CD4-positive, alpha-beta memory T cell (primary cell): ENCODE measurements at regions not wholly inside any gene's neighbourhood (a gene's known extent, or its start where the extent isn't known, plus 50 kb on each side); places are given as distances from the start of the nearest gene placed in this dataset.

Experiments used
- CTCF ChIA-PET: fragments of 350-600 bp; sonication (Branson Sonifier 250); formaldehyde crosslinking; loops from one replicate; lab custom pipeline; 2021; ENCODE audit warnings: inconsistent platforms; ENCODE audit not compliant: partially characterized antibody; lab: Charles Lee
- POLR2A ChIA-PET: fragments of 350-600 bp; sonication (Branson Sonifier 250); formaldehyde crosslinking; loops from one replicate; lab custom pipeline; 2021; ENCODE audit not compliant: partially characterized antibody; lab: Charles Lee
- DNase-seq, 5 donors: peaks; one replicate each; pipeline versions ENCODE4 v3.0.0 to v3.0.0-alpha.2; 2020 to 2022; ENCODE audit warnings: mixed read lengths in 1 of 5
- H3K27ac ChIP-seq: one replicate; pipeline ENCODE4 v1.7.0; 2013; ENCODE audit warnings: low read depth, low read length
- H3K27me3 ChIP-seq: 2 replicates; pipeline ENCODE4 v1.7.0; 2013; ENCODE audit warnings: mild to moderate bottlenecking, low read length, moderate library complexity; ENCODE audit not compliant: insufficient read depth
- H3K36me3 ChIP-seq: 2 replicates; pipeline ENCODE4 v1.7.0; 2013; ENCODE audit warnings: mild to moderate bottlenecking, low read length, moderate library complexity; ENCODE audit not compliant: insufficient read depth
- H3K4me1 ChIP-seq: 2 replicates; pipeline ENCODE4 v1.7.0; 2013; ENCODE audit warnings: mild to moderate bottlenecking, low read length, moderate library complexity; ENCODE audit not compliant: insufficient read depth
- H3K4me3 ChIP-seq, 2 donors: one replicate each; pipeline ENCODE4 v1.7.0; 2013; ENCODE audit warnings: low read length in 2 of 2, mild to moderate bottlenecking in 1 of 2
- H3K9me3 ChIP-seq, 2 donors: one replicate each; pipeline ENCODE4 v1.7.0; 2013; ENCODE audit warnings: low read length in 2 of 2, control low read depth in 1 of 2; ENCODE audit not compliant: control insufficient read depth in 1 of 2
- H3K27ac Mint-ChIP-seq, 7 donors: one replicate each; pipeline ENCODE4 v1.8.0; 2020 to 2021; ENCODE audit warnings: mixed read lengths in 7 of 7, mild to moderate bottlenecking in 6 of 7, inconsistent platforms in 3 of 7, moderate library complexity in 3 of 7
- H3K27me3 Mint-ChIP-seq, 2 donors: one replicate each; pipeline ENCODE4 v1.8.0; 2020 to 2021; ENCODE audit warnings: mixed read lengths in 2 of 2
- H3K36me3 Mint-ChIP-seq, 2 donors: one replicate each; pipeline ENCODE4 v1.8.0; 2020 to 2021; ENCODE audit warnings: mixed read lengths in 2 of 2, inconsistent platforms in 1 of 2, mild to moderate bottlenecking in 1 of 2
- H3K4me1 Mint-ChIP-seq, 4 donors: one replicate each; pipeline ENCODE4 v1.8.0; 2020 to 2021; ENCODE audit warnings: mixed read lengths in 4 of 4, mild to moderate bottlenecking in 1 of 4
- H3K4me3 Mint-ChIP-seq, 8 donors: one replicate each; pipeline ENCODE4 v1.8.0; 2020 to 2021; ENCODE audit warnings: mixed read lengths in 8 of 8, mild to moderate bottlenecking in 7 of 8, moderate library complexity in 6 of 8, inconsistent platforms in 3 of 8
- H3K9me3 Mint-ChIP-seq, 8 donors: one replicate each; pipeline ENCODE4 v1.8.0; 2020 to 2021; ENCODE audit warnings: mixed read lengths in 8 of 8, mild to moderate bottlenecking in 5 of 8, inconsistent platforms in 3 of 8, moderate library complexity in 1 of 8
- intact Hi-C: fragments of 100-400 bp; cut with micrococcal nuclease; formaldehyde crosslinking; loops from one replicate; pipeline ENCODE4 v1.15.1; 2023

DNA sequence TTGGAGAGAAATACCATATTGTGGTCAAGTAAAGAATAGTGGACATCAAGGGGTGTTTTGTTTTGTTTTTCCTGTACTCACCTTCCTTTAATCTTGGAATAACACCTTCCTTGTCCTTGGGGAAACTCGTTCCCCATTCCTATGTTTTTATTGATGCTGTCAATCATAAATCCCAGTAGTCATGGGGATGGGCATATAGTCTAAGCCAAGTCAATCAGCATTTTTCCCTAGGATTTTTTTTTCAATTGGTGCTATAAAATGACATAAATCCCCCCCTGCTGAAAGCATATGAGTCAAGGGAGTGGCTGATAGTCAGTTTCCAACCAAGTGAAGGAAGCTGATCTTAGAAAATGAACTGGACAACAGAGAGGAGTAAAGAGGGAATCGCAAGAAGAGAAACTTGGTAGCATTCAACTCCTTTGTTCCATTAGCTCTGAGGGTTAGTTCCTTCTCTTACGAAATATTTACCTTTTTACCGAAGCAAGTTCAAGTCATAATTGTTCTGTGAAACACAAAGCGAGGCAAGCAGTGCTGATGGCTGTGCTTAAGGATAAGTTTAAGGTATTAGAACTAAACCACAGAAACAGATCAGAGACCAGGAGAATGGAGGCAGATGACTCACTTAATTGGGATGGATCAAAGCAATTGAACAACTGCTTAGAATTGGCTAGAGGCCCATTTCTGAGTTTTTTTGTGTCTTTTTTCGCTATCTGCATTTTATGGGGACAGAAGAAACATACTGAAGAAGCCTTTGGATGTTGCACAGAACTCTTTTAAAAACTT lies 218.6 kb downstream of the SEMA6A start:
- H3K27ac Mint-ChIP-seq: no peak overlapping the region
- no peak overlapping the region for H3K4me3 Mint-ChIP-seq
- DNase-seq: no peak
- peaks cover 47 to 66% of the 10 kb centered on the region in 2 donors for H3K36me3 Mint-ChIP-seq
- H3K4me1 Mint-ChIP-seq: peaks cover 0 to 3% (median 0%) of the 10 kb centered on the region in 4 donors
- Histone ChIP-seq H3K27ac (no peak overlapping the region), H3K4me1 (no peaks in the 10 kb centered on the region), H3K27me3 (no peaks in the 10 kb centered on the region), H3K36me3 (no peaks in the 10 kb centered on the region), H3K4me3 (no peak overlapping the region), H3K9me3 (peaks cover 0 to 4% of the 10 kb centered on the region in 2 donors)
- ChIA-PET CTCF (interaction anchor here (1.4 kb wide), 1 partner anchor 12 kb away, joined by 3 read pairs; no protein-coding TSS in a partner anchor), POLR2A (no interaction called here)
- intact Hi-C loops: no loop called here
- no peaks in the 10 kb centered on the region for H3K27me3 Mint-ChIP-seq
- peaks cover 0 to 29% (median 12%) of the 10 kb centered on the region in 8 donors for H3K9me3 Mint-ChIP-seq

DNA sequence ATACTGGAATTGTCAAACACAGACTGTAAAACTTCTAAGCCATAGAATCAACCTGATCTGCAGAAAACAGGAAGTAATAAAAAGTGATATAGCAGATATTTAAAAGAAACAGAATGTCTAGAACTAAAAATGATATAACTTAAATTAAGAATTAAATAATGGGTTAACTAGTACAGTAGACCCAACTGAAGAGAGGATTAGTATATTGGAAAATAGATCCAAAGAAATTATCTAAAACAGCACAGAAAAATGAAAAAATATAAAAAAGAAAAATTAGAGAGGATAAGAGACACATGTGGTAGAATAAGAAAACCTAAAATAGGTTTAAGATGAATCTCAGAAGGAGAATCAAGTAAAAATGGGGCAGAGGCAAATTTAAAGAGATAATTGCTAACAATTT lies 219.9 kb downstream of the SEMA6A start:
- H3K27ac Mint-ChIP-seq: no peak overlapping the region
- intact Hi-C loops: no loop called here
- ChIA-PET CTCF (no interaction called here), POLR2A (no interaction called here)
- Histone ChIP-seq H3K4me3 (no peak overlapping the region), H3K27ac (no peak overlapping the region), H3K27me3 (no peaks in the 10 kb centered on the region), H3K36me3 (no peaks in the 10 kb centered on the region), H3K4me1 (no peaks in the 10 kb centered on the region), H3K9me3 (peaks cover 0 to 4% of the 10 kb centered on the region in 2 donors)
- peaks cover 0 to 3% (median 0%) of the 10 kb centered on the region in 4 donors for H3K4me1 Mint-ChIP-seq
- DNase-seq: no peak
- H3K4me3 Mint-ChIP-seq: no peak overlapping the region
- peaks cover 0 to 40% (median 20%) of the 10 kb centered on the region in 8 donors for H3K9me3 Mint-ChIP-seq
- H3K27me3 Mint-ChIP-seq: no peaks in the 10 kb centered on the region
- peaks cover 55 to 65% of the 10 kb centered on the region in 2 donors for H3K36me3 Mint-ChIP-seq

DNA sequence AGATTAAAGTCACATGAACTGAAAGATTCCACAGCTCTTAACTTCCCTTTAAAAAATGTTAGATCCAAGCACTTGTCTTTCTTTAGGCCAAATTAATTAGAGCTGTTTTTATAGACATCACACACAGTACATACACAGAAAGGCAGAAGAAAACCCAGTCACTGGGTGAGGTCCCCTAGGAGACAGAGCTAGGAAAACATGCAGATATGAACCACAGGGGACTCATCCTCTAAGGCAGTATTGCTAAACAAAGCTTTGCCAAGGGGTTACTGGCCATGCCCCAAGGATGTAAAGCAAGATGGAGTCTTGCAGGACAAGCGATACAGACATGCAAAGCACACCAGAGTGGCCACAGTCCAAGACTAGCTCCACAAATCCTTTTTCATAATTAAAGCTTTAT lies 227.0 kb downstream of the SEMA6A start:
- Histone ChIP-seq H3K9me3 (no peaks in the 10 kb centered on the region), H3K36me3 (no peaks in the 10 kb centered on the region), H3K27ac (no peak overlapping the region), H3K27me3 (no peaks in the 10 kb centered on the region), H3K4me3 (no peak overlapping the region), H3K4me1 (no peaks in the 10 kb centered on the region)
- Mint-ChIP-seq H3K4me1 (no peaks in the 10 kb centered on the region), H3K9me3 (peaks cover 2 to 69% (median 48%) of the 10 kb centered on the region in 8 donors), H3K27me3 (no peaks in the 10 kb centered on the region), H3K36me3 (peaks cover 55 to 82% of the 10 kb centered on the region in 2 donors), H3K4me3 (no peak overlapping the region), H3K27ac (no peak overlapping the region)
- intact Hi-C loops: no loop called here
- ChIA-PET POLR2A (no interaction called here), CTCF (no interaction called here)
- DNase-seq: no peak

DNA sequence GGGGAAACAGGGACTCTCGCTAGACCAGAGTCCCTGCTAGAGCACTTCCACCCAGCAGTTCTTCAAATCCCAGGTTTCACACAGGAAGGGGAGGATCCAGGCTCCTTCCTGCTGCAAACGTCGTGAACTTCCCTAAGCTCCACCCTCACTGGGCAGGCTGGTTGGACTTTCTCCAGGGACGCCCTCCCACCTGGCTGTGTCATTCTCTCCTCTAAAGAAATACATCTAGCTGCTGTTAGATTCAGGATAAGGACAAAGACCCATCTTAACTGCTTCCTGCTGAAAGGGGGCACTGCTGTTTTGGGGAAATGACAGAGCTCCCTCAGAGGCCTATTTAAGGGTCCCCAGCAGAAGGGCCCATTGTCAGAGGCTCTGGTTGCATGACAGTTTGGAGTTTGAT lies 230.7 kb downstream of the SEMA6A start:
- H3K27ac ChIP-seq: no peak overlapping the region
- POLR2A ChIA-PET: no interaction called here
- no peaks in the 10 kb centered on the region for H3K4me1 ChIP-seq
- intact Hi-C loops: no loop called here
- Mint-ChIP-seq H3K36me3 (peaks cover 30 to 67% of the 10 kb centered on the region in 2 donors), H3K27me3 (no peaks in the 10 kb centered on the region), H3K27ac (no peak overlapping the region), H3K4me3 (no peak overlapping the region), H3K4me1 (no peaks in the 10 kb centered on the region), H3K9me3 (peaks cover 2 to 64% (median 48%) of the 10 kb centered on the region in 8 donors)
- no peaks in the 10 kb centered on the region for H3K27me3 ChIP-seq
- CTCF ChIA-PET: no interaction called here
- no peak overlapping the region for H3K4me3 ChIP-seq
- no peak for DNase-seq
- H3K9me3 ChIP-seq: no peaks in the 10 kb centered on the region
- H3K36me3 ChIP-seq: no peaks in the 10 kb centered on the region
